ENCODE measurements at regions not wholly inside any gene's neighbourhood (a gene's known extent, or its start where the extent isn't known, plus 50 kb on each side); places are given as distances from the start of the nearest gene placed in this dataset.

GRCh38 chr12:96136725-96137378 is 57.3 kb upstream of the ELK3 start:
- no peak for TF ChIP-seq CTCF (IDR thresholded peaks at IDR 0.05)
- Histone ChIP-seq H3K27me3 (ENCODE audit: control insufficient read depth, insufficient read depth, low read length) (no peaks in the 10 kb centered on the region), H3K4me2 (ENCODE audit: low read length) (no peak overlapping the region), H3K9me3 (ENCODE audit: control insufficient read depth, low read length) (no peaks in the 10 kb centered on the region), H2AFZ (no peak overlapping the region), H3K4me3 (ENCODE audit: low read depth, low read length) (no peak overlapping the region), H3K9ac (no peak overlapping the region), H3K36me3 (ENCODE audit: control insufficient read depth, insufficient read depth, low read length) (no peaks in the 10 kb centered on the region), H3K4me1 (no peaks in the 10 kb centered on the region), H3K27ac (no peak overlapping the region), H3K79me2 (no peaks in the 10 kb centered on the region)

DNA sequence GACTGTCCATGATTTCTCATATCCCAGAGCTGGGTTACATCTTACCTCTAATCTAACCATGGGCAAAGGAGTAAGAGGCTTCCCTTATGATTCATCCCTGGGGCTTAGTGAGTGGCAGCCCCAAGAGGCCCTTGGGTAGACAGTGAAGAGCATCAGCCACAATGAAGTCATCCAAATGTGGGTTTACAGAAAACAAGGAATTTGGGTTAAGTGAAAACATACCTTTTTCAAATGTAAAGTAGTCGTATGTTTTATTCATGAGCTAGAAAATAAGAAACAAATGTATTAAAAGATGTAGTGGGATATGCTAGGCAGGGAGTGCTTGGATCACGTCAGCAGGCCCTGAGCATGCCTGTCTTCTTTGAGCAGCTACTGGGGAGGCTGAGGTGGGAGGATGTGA is 54.0 kb upstream of the ELK3 start:
- Histone ChIP-seq H2AFZ (no peak overlapping the region), H3K4me1 (no peaks in the 10 kb centered on the region), H3K27ac (no peak overlapping the region), H3K9ac (no peak overlapping the region), H3K27me3 (ENCODE audit: control insufficient read depth, insufficient read depth, low read length) (no peaks in the 10 kb centered on the region), H3K79me2 (no peaks in the 10 kb centered on the region), H3K36me3 (ENCODE audit: control insufficient read depth, insufficient read depth, low read length) (no peaks in the 10 kb centered on the region), H3K9me3 (ENCODE audit: control insufficient read depth, low read length) (no peaks in the 10 kb centered on the region), H3K4me3 (ENCODE audit: low read depth, low read length) (no peak overlapping the region), H3K4me2 (ENCODE audit: low read length) (no peak overlapping the region)
- TF ChIP-seq CTCF (IDR thresholded peaks at IDR 0.05) = no peak

- Histone ChIP-seq H3K4me1 (no peaks in the 10 kb centered on the region), H2AFZ (no peak overlapping the region), H3K79me2 (no peaks in the 10 kb centered on the region), H3K27ac (no peak overlapping the region), H3K4me2 (ENCODE audit: low read length) (no peak overlapping the region), H3K9me3 (ENCODE audit: control insufficient read depth, low read length) (no peaks in the 10 kb centered on the region), H3K4me3 (ENCODE audit: low read depth, low read length) (no peak overlapping the region), H3K27me3 (ENCODE audit: control insufficient read depth, insufficient read depth, low read length) (no peaks in the 10 kb centered on the region), H3K9ac (no peak overlapping the region), H3K36me3 (ENCODE audit: control insufficient read depth, insufficient read depth, low read length) (no peaks in the 10 kb centered on the region)
- no peak for TF ChIP-seq CTCF (IDR thresholded peaks at IDR 0.05)
Observed at GRCh38 chr12:96141216-96141912, 52.8 kb upstream of the ELK3 start.

DNA sequence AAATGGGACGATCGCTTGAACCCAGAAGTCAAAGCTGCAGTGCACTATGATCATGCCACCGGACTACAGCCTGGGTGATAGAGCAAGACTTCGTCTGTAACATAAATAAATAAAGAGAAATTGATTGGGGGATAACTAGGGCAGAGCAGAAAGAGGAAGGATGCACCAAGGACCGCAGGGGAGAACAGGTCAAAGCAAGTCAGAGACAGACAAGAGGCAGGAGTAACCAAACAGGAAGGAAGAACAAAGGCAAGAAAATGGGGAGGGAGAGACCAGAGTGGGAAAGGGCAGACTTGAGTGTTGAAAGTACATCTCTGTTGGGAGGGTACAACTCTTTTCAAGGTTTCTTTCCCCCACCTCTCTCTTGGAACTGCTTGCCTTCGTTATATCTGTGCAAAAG is 50.8 kb upstream of the ELK3 start:
- H3K4me2 ChIP-seq (ENCODE audit: low read length) = no peak overlapping the region
- H3K27me3 ChIP-seq (ENCODE audit: control insufficient read depth, insufficient read depth, low read length) = no peaks in the 10 kb centered on the region
- no peak overlapping the region for H3K27ac ChIP-seq
- H3K4me1 ChIP-seq = no peaks in the 10 kb centered on the region
- no peak overlapping the region for H3K4me3 ChIP-seq (ENCODE audit: low read depth, low read length)
- no peaks in the 10 kb centered on the region for H3K79me2 ChIP-seq
- no peak for TF ChIP-seq CTCF (IDR thresholded peaks at IDR 0.05)
- no peaks in the 10 kb centered on the region for H3K36me3 ChIP-seq (ENCODE audit: control insufficient read depth, insufficient read depth, low read length)
- H2AFZ ChIP-seq = no peak overlapping the region
- no peak overlapping the region for H3K9ac ChIP-seq
- H3K9me3 ChIP-seq (ENCODE audit: control insufficient read depth, low read length) = no peaks in the 10 kb centered on the region

Data from parathyroid adenoma (tissue), 2 donors.